HCT116 (cell line): ENCODE measurements at regions not wholly inside any gene's neighbourhood (a gene's known extent, or its start where the extent isn't known, plus 50 kb on each side); places are given as distances from the start of the nearest gene placed in this dataset.

Source experiments
- ATAC-seq: fragments of 200-7000 bp; cut with Tn5 transposase; 2 replicates; pipeline ENCODE4 v1.9.1; 2020; ENCODE audit warnings: mild to moderate bottlenecking, moderate library complexity
- BruUV-seq: library from RNA; stranded (reverse); fragments of 400-500 nt; replicated peaks from 2 replicates; lab custom pipeline; 2021; lab: Mats Ljungman, UMichigan
- CTCF ChIA-PET: fragments of 300-600 bp; sonication (Branson Sonifier 250); formaldehyde crosslinking; loops from one replicate; lab custom pipeline; 2021; ENCODE audit warnings: antibody characterized with exemption; lab: Charles Lee
- POLR2A ChIA-PET: fragments of 300-600, 350-600 bp; sonication (Branson Sonifier 250); formaldehyde crosslinking; loops from one replicate; lab custom pipeline; 2021; ENCODE audit warnings: antibody characterized with exemption; lab: Charles Lee
- RAD21 ChIA-PET, 2 experiments: fragments of 300-600 bp; sonication (Branson Sonifier 250); formaldehyde crosslinking; loops; one replicate each; lab custom pipeline; 2023; ENCODE audit warnings: low total read pairs in 2 of 2; ENCODE audit not compliant: uncharacterized antibody in 2 of 2, unreplicated experiment in 2 of 2, low non-redundant PET in 1 of 2; lab: Charles Lee
- DNase-seq: peaks from one replicate; pipeline ENCODE4 v3.0.0-alpha.2; 2010; ENCODE audit warnings: low read depth, low spot score
- H2AFZ ChIP-seq: fragments of 200-600 bp; shearing (Covaris generic), sonication (generic); 2 replicates; pipeline ENCODE4 v1.6.1; 2017; ENCODE audit warnings: low read depth, mixed run types, mixed read lengths, antibody characterized with exemption, low read length; ENCODE audit not compliant: poor library complexity, severe bottlenecking
- H3K27ac ChIP-seq: 2 replicates; pipeline ENCODE4 v1.5.1; 2012; ENCODE audit warnings: low read depth, low read length
- H3K27me3 ChIP-seq: fragments of 200-600 bp; sonication (generic); 2 replicates; pipeline ENCODE4 v1.6.1; 2016; ENCODE audit warnings: mixed run types, low read length, mixed read lengths; ENCODE audit not compliant: insufficient read depth
- H3K36me3 ChIP-seq, 2 experiments: fragments of 200-500 bp in 1 of 2; fragments of 200-600 bp in 1 of 2; sonication (Bioruptor generic) in 1 of 2; sonication (generic) in 1 of 2; 2 replicates each; pipeline versions ENCODE4 v1.5.1 to v1.6.1; 2014 to 2016; ENCODE audit warnings: low read length in 2 of 2, inconsistent platforms in 1 of 2, mixed read lengths in 1 of 2, mixed run types in 1 of 2; ENCODE audit not compliant: insufficient read depth in 2 of 2, control insufficient read depth in 1 of 2
- H3K4me1 ChIP-seq, 2 experiments: fragments of 200-600 bp in 1 of 2; sonication (generic) in 1 of 2; 2 replicates each; pipeline versions ENCODE4 v1.5.1 to v1.6.1; 2012 to 2017; ENCODE audit warnings: low read length in 2 of 2, inconsistent platforms in 1 of 2, mild to moderate bottlenecking in 1 of 2, mixed read lengths in 1 of 2, mixed run types in 1 of 2, moderate library complexity in 1 of 2; ENCODE audit not compliant: insufficient read depth in 2 of 2, control insufficient read depth in 1 of 2
- H3K4me2 ChIP-seq: fragments of 200-600 bp; sonication (generic); 2 replicates; pipeline ENCODE4 v1.6.1; 2017; ENCODE audit warnings: mixed run types, low read length, mixed read lengths
- H3K4me3 ChIP-seq, 2 experiments: fragments of 200-600 bp in 1 of 2; sonication (generic) in 1 of 2; replicated peaks in 1 of 2; 2 replicates each; pipeline ENCODE4 v1.5.1; 2011 to 2016; ENCODE audit warnings: low read length in 2 of 2, control low read depth in 1 of 2, low read depth in 1 of 2, mild to moderate bottlenecking in 1 of 2, mixed read lengths in 1 of 2, mixed run types in 1 of 2
- H3K79me2 ChIP-seq: fragments of 200-600 bp; sonication (generic); 2 replicates; pipeline ENCODE4 v1.6.1; 2017; ENCODE audit warnings: mild to moderate bottlenecking, mixed run types, low read length, moderate library complexity, mixed read lengths; ENCODE audit not compliant: insufficient read depth
- H3K9ac ChIP-seq: fragments of 200-600 bp; sonication (generic); 2 replicates; pipeline ENCODE4 v1.6.1; 2016; ENCODE audit warnings: low read length, mixed read lengths
- H3K9me2 ChIP-seq: fragments of 200-600 bp; sonication (generic), shearing (Covaris generic); 2 replicates; pipeline ENCODE4 v1.6.1; 2017; ENCODE audit warnings: mixed run types, mild to moderate bottlenecking, moderate library complexity; ENCODE audit not compliant: insufficient read depth
- H3K9me3 ChIP-seq, 2 experiments: fragments of 200-500 bp in 1 of 2; fragments of 200-600 bp in 1 of 2; sonication (Bioruptor generic) in 1 of 2; sonication (generic) in 1 of 2; 2 replicates each; pipeline ENCODE4 v1.6.1; 2014 to 2017; ENCODE audit warnings: low read length in 2 of 2, mixed read lengths in 2 of 2, inconsistent platforms in 1 of 2, low read depth in 1 of 2, mild to moderate bottlenecking in 1 of 2, mixed run types in 1 of 2, moderate library complexity in 1 of 2; ENCODE audit not compliant: control insufficient read depth in 1 of 2, insufficient read depth in 1 of 2
- H4K20me1 ChIP-seq: fragments of 200-600 bp; sonication (generic), shearing (Covaris generic); 2 replicates; pipeline ENCODE4 v1.6.1; 2017; ENCODE audit warnings: mixed run types, mild to moderate bottlenecking, moderate library complexity; ENCODE audit not compliant: insufficient read depth
- ATF3 ChIP-seq: IDR thresholded peaks from 2 replicates; pipeline ENCODE4 v1.6.1; 2012
- CBX3 ChIP-seq: IDR thresholded peaks from 2 replicates; pipeline ENCODE4 v1.6.1; 2012; ENCODE audit warnings: low read depth
- CEBPB ChIP-seq: IDR thresholded peaks from 2 replicates; pipeline ENCODE4 v1.6.1; 2012; ENCODE audit warnings: low read depth
- CTCF ChIP-seq, 3 experiments: fragments of 200-600 bp in 1 of 3; sonication (generic) in 1 of 3; IDR thresholded peaks in 2 of 3; conservative IDR thresholded peaks in 1 of 3; 2 replicates each; pipeline ENCODE4 v1.5.1; 2012 to 2017; ENCODE audit warnings: low read depth in 2 of 3, low read length in 2 of 3, antibody characterized with exemption in 1 of 3, borderline replicate concordance in 1 of 3, control low read depth in 1 of 3, mild to moderate bottlenecking in 1 of 3, mixed read lengths in 1 of 3, mixed run types in 1 of 3, moderate library complexity in 1 of 3; ENCODE audit not compliant: insufficient read depth in 1 of 3
- EGR1 ChIP-seq: IDR thresholded peaks from 2 replicates; pipeline ENCODE4 v1.6.1; 2012; ENCODE audit warnings: low read depth
- ELF1 ChIP-seq: IDR thresholded peaks from 2 replicates; pipeline ENCODE4 v1.6.1; 2012; ENCODE audit warnings: low read depth, borderline replicate concordance
- EZH2 ChIP-seq: fragments of 200-600 bp; sonication (generic); IDR thresholded peaks from 2 replicates; pipeline ENCODE4 v1.6.1; 2017; ENCODE audit warnings: antibody characterized with exemption, mixed run types
- FOSL1 ChIP-seq: IDR thresholded peaks from 2 replicates; pipeline ENCODE4 v1.6.1; 2012; ENCODE audit warnings: low read depth
- JUND ChIP-seq: IDR thresholded peaks from 2 replicates; pipeline ENCODE4 v1.6.1; 2012
- POLR2A ChIP-seq: IDR thresholded peaks from 2 replicates; pipeline ENCODE4 v1.7.0; 2011; ENCODE audit warnings: borderline replicate concordance; ENCODE audit not compliant: insufficient read depth, insufficient read length; ENCODE audit errors: extremely low read depth
- REST ChIP-seq: IDR thresholded peaks from 2 replicates; pipeline ENCODE4 v1.6.1; 2012; ENCODE audit warnings: low read depth
- SIN3A ChIP-seq: IDR thresholded peaks from 2 replicates; pipeline ENCODE4 v1.6.1; 2012; ENCODE audit warnings: low read depth
- SRF ChIP-seq: IDR thresholded peaks from 2 replicates; pipeline ENCODE4 v1.6.1; 2012; ENCODE audit warnings: low read depth
- TCF7L2 ChIP-seq: IDR thresholded peaks from 2 replicates; pipeline ENCODE4 v1.7.0; 2011; ENCODE audit warnings: borderline replicate concordance, inconsistent platforms; ENCODE audit not compliant: insufficient read depth, insufficient read length; ENCODE audit errors: extremely low read depth
- YY1 ChIP-seq: IDR thresholded peaks from 2 replicates; pipeline ENCODE4 v1.6.1; 2011; ENCODE audit warnings: low read length, low read depth, moderate library complexity, mild to moderate bottlenecking; ENCODE audit not compliant: insufficient replicate concordance; ENCODE audit errors: extremely low read depth
- ZNF274 ChIP-seq: fragments of 200-500 bp; sonication (Bioruptor generic); IDR thresholded peaks from 2 replicates; pipeline ENCODE4 v1.6.1; 2014; ENCODE audit warnings: mild to moderate bottlenecking, low read depth, low read length, inconsistent platforms
- intact Hi-C: fragments of 100-400 bp; cut with micrococcal nuclease; formaldehyde crosslinking; loops from 2 replicates; pipeline ENCODE4 v1.10.0; 2022

GRCh38 chr15:39317225-39317624 lies 263.7 kb upstream of the THBS1 start:
- Histone ChIP-seq H3K4me1 (no peaks in the 10 kb centered on the region), H3K27me3 (no peaks in the 10 kb centered on the region), H3K4me3 (no peak overlapping the region), H3K9ac (no peak overlapping the region), H3K36me3 (no peaks in the 10 kb centered on the region), H3K79me2 (no peaks in the 10 kb centered on the region), H3K27ac (no peak overlapping the region), H3K9me3 (no peaks in the 10 kb centered on the region), H2AFZ (no peak overlapping the region), H3K9me2 (no peaks in the 10 kb centered on the region), H4K20me1 (no peaks in the 10 kb centered on the region), H3K4me2 (no peak overlapping the region)
- ChIA-PET POLR2A (no interaction called here), RAD21 (no interaction called here), CTCF (no interaction called here)
- intact Hi-C loops, result no loop called here
- DNase-seq (no peak), ATAC-seq (no peak)
- TF ChIP-seq YY1 (no peak), SIN3A (no peak), CBX3 (no peak), ZNF274 (no peak), TCF7L2 (no peak), EZH2 (no peak), CEBPB (no peak), ELF1 (no peak), CTCF (IDR thresholded peaks at IDR 0.05 in 2 of 3, conservative IDR thresholded peaks at IDR 0.05 in 1 of 3; ENCODE audit: borderline replicate concordance in 1 of 3, insufficient read depth in 1 of 3, low read depth in 2 of 3, low read length in 2 of 3) (no peak), POLR2A (no peak), EGR1 (no peak), FOSL1 (no peak), JUND (no peak), REST (no peak), ATF3 (no peak), SRF (no peak)
- BruUV-seq, result no TSS peak
